GM19397 (cell line): ENCODE measurements at regions not wholly inside any gene's neighbourhood (a gene's known extent, or its start where the extent isn't known, plus 50 kb on each side); places are given as distances from the start of the nearest gene placed in this dataset.
"Not testable (repeated sequence)": the region's sequence is repeated elsewhere in the genome, so short reads cannot be mapped to it uniquely, and the experiment has no call there.

ENCODE experiments used
- ATAC-seq: cut with Tn5 transposase; IDR thresholded peaks from one replicate; pipeline ENCODE4 v1.9.1; 2021; ENCODE audit warnings: mild to moderate bottlenecking, moderate library complexity; ENCODE audit not compliant: unreplicated experiment

GRCh38 chr2:129189617-129190319, 789.7 kb upstream of the RAB6C start:
- ATAC-seq = no peak

GRCh38 chr2:129190494-129190893, 789.0 kb upstream of the RAB6C start:
- ATAC-seq = no peak

GRCh38 chr2:129191530-129191929, 787.9 kb upstream of the RAB6C start:
- no peak for ATAC-seq

DNA sequence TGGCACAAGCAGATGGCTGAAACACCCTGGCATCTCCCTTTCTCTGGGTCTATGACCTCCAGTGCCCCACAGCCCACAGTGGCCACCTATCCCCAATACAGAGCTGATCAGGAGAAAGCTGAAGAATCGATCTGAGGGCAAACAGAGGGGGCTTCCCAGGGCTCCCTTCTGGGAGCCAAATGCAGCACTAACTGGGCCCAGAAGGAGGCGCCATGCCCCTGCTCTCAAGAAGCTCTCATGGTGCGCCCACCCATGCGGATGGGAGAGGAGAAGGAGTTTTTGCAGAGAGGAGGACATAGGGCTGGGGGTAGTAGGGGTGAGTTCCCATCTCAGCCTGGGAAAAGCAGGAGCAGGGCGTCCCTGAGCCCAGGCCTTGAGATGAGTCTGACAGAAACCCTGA, 787.3 kb upstream of the RAB6C start:
- ATAC-seq = no peak

GRCh38 chr2:129192841-129193253, 786.6 kb upstream of the RAB6C start:
- no peak for ATAC-seq

DNA sequence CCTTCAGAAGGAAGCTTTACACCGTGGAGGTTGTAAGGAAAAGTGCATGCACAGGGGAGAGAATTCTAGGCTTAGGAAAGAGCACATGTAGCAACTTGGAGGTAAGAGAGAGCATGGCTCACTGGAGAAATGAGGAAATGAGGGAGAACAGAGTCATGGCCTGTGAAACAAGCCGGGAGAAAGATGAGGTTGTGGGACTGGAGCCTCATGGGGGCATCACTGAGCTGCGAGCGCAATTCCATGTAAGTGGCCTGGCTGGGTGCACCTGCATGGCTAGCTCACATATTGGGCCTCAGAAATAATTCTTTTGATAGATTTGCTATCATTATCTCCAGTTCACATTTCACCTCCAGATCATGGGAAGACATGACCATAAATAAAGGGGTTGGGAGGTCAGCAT, 785.5 kb upstream of the RAB6C start:
- ATAC-seq = no peak

GRCh38 chr2:129199501-129199900, 780.0 kb upstream of the RAB6C start:
- ATAC-seq = no peak

- no peak for ATAC-seq
These were observed 777.8 kb upstream of the RAB6C start for GRCh38 chr2:129201696-129202095.

DNA sequence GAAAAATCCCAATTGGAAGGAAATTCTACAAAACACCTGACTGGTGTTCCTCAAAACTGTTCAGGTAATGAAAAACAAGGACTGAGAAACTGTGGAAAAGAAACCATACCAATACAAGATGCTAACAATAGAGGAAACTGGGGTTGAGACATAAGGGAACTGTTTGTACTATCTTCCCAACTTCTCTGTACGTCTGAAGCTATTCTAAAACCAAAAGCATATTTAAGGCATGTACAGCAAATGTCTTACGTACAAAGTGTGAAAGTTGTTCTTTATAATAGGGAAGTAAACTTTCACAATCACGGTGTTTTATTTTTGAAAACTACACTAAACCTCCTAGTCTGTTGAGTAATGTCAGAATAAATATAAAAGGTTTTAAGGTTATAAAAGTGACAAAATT, 776.1 kb upstream of the RAB6C start:
- ATAC-seq = no peak

DNA sequence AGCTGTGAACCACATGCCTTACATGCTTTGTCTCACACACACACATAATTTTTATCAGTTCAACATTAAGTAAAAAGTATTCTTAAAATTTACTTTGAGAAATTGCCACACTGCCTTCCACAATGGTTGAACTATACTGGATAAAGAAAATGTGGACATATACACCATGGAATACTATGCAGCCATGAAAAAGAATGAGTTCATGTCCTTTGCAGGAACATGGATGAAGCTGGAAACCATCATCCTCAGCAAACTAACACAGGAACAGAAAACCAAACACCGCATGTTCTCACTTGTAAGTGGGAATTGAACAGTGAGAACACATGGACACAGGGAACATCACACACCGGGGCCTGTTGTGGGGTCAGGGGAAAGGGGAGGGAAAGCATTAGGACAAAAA, 774.9 kb upstream of the RAB6C start:
- ATAC-seq = not testable (repeated sequence)

DNA sequence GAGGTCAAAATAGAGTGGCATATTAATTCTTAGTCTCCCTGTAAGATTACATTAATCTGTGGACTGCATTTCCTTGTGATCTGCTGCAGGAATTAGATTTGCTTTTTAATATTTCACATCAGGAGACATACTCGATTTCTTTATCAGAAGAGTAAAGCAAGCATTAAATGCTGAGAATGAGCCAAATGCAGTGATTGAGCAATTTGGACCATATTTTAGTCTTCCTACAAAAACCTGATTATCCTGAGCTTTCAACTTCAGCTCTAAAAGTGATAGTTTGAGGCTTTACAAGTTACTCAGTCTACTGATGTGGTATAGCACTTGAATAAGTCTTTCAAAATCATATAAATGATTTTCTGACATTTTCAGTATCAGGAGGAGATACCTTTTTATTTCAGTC, 774.3 kb upstream of the RAB6C start:
- no peak for ATAC-seq

- ATAC-seq = no peak
These were observed 773.7 kb upstream of the RAB6C start for GRCh38 chr2:129205766-129206165.

DNA sequence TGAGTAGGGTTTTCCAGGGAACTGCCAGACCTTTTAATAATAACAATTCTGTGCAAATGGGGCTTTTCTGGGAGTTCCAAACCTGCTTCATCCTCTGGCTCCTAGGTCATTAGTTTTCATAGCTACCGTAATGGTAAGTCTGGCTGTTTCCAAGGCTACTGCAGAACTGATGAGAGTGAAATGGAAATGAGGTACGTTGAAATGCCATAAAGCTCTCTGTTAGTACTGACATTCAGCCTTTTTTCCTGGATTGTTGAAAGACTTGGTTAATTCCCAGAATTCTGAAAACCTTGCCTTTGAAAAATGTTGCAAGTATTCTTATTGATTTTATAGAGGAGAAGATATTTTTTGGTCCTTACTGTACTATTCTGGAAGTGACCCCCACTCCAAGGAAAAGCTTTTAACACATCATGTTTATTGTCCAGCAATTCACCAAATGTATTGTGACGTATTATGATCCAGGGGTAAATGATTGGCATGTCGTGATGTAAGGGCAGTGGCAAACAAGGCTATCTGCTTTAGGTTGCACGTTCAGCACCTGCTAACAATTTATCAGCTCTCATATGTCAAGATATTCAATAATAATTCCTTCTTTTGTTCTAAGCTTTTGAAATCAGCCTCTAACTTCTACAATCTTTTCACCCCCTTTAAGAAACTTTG, 767.0 kb upstream of the RAB6C start:
- no peak for ATAC-seq

GRCh38 chr2:129224022-129224421, 755.4 kb upstream of the RAB6C start:
- ATAC-seq = no peak

DNA sequence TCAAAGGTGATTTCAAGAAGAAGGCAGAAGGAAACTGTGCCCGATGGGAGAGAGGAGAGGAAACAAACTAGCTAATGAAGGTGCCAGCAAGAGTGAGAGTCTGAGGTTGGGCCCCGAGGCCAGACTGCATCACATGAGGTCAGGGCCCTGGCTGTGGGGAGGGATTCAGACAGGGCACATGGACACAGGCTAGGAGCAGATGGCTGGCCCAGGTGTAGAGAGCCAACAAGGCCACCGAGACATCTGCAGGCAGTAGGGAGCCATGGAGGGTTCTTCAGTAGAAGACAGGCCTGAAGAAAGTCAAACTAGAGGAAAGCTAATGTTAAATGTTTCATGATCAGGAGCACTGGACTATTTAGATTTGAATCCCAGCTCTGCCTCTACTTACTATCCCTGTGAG, 755.0 kb upstream of the RAB6C start:
- ATAC-seq = no peak

GRCh38 chr2:129229196-129229595, 750.3 kb upstream of the RAB6C start:
- no peak for ATAC-seq

- no peak for ATAC-seq
These were observed 749.5 kb upstream of the RAB6C start for GRCh38 chr2:129229830-129230441.

- no peak for ATAC-seq
These were observed 747.5 kb upstream of the RAB6C start for GRCh38 chr2:129231924-129232323.

- no peak for ATAC-seq
These were observed 746.3 kb upstream of the RAB6C start for GRCh38 chr2:129233166-129233565.

- no peak for ATAC-seq
These were observed 745.6 kb upstream of the RAB6C start for GRCh38 chr2:129233751-129234406.

- ATAC-seq = no peak
These were observed 742.9 kb upstream of the RAB6C start for GRCh38 chr2:129236601-129237000.
